EH (cell line): ENCODE measurements at regions not wholly inside any gene's neighbourhood (a gene's known extent, or its start where the extent isn't known, plus 50 kb on each side); places are given as distances from the start of the nearest gene placed in this dataset.
"Not testable (repeated sequence)": the region's sequence is repeated elsewhere in the genome, so short reads cannot be mapped to it uniquely, and the experiment has no call there.

Experiments
- DNase-seq: peaks from one replicate; pipeline ENCODE4 v3.0.0-alpha.2; 2015; ENCODE audit warnings: low read depth

DNA sequence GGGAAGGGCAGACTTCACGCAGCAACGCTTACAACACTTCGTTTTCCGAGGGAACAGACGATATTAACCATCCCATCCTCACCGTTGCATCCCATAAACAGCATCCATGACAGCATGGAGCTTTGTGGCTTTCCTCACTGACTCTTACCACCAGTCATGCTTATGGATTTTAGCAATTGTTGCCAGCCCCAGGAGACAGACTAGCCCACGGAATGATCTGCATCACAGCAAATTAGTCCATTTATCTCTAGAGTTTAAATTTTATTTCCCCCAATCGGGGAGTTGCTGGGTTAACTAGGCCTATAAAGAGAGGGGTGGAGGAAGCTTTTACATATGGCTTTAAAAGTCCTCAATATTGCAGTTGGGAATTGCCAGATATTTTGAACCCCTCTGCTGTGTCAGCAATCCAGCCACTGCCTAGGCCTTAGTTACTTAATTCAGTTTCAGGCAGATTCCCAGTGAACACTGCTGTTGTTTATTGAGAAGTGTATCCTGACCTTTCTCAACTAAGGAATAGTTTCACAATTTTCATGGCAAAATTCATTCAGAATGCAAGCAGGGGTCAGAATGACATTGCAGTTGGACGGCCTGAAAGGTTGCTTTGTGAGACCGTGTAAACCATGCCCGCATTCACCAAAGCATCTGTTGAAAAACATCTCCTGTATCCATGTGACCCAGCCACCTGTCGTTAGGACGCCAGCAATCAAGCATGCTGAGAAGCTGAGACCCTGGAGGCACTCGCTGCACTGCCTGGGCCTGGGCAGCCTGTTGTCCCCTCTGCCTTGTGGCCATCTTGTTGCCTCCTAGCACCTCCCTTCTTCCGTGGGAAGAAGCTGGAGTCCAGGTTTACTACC lies 397.4 kb upstream of the TPM1 start:
- peak; percentile 24 for DNase-seq

DNA sequence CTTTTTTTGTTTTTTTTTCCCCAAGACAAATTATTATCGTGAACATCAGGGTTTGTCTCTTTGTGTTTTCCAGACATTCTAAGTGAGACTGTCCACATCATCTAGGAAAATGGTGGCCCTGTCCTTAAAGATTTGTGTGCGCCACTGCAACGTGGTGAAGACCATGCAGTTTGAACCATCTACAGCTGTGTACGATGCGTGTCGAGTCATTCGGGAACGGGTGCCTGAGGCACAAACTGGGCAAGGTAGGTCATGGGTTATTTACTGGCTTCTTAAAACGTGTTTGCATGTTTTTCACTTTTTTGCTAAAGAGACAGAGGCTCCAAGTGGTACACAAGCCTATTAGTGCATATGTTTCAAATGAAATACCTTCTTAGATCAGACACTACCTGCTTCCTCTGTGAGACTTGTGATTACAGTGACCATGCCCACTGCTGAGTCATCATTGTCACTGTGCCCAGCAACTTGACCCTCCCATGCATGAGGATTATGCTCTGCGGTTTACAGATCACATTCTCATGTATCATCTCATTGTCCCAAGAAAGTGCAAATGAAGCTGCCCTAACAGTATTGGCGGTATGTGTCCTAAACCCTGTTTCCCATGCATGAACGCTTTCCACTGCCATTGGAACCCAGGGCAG lies 395.2 kb upstream of the TPM1 start:
- peak; percentile 85 for DNase-seq

DNA sequence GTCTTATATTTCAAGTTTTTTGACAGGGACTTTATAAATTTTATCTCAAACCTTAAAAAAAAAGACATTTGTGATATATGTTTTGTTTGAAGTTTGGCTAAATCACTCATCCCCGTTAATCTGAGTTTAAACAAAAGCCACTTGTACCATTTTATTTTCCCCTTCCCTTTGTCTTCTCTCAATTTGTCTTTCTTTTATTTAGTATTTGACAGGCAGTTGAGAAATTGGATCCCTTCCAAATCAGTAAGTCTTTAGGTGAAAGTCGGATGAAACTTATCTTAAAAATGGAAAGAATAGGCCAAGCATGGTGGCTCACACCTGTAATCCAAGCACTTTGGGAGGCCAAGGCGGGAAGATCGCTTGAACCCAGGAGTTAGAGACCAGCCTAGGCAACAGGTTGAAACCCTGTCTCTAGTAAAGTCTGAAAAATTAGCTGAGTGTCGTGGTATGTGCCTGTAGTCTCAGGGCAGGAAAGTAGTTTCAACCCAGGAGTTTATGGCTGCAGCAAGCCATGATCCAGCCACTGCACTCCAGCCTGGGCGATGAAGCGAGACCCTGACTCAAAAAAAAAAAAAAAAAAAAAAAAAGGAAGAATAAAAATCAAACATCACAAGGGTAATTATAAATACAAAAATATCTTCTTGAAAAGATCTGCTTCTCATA lies 394.6 kb upstream of the TPM1 start:
- DNase-seq = no peak

DNA sequence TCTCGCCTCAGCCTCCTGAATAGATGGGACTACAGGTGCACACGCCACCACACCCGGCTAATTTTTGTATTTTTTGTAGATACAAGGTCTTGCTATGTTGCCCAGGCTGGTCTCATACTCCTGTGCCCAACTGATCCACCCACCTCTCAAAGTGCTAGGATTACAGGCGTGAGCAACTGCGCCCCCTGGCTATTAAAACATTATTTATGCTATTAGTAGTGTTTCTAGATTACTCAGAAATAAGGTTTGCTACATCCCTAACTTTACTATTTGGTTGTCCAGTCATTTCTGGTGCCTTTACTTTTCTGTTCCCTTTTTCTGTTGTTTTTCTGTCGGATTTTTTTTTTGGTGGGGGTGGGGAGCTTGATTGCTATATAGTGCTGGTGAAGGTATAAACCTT lies 393.6 kb upstream of the TPM1 start:
- DNase-seq = peak; percentile 43

DNA sequence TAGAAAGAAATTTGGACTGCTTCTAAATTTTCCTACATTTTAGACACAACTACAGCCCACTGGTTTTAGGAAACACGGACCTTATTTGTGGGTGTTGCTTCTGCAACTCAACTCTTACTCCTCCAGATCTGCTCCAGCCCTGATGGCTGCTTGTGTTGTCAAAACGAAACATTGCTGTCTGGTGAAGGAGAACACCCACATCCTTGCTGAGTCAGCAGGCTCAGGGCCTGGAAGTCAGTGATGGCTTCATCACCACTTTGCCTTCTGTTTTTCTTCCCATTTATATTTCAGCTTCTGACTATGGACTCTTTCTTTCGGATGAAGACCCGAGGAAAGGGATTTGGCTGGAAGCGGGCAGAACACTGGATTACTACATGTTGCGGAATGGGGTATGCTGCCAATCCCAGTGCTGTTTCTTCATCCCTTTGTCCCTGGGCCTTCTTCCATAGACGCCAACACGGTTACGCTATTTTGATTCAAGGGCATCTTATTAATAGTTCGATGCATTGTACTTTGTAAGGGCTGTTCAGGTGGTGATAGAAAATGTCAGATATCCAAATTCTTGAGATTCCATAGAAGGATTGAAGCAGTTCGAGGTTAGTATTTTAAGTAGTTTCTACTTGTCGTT lies 392.6 kb upstream of the TPM1 start:
- peak; percentile 23 for DNase-seq

DNA sequence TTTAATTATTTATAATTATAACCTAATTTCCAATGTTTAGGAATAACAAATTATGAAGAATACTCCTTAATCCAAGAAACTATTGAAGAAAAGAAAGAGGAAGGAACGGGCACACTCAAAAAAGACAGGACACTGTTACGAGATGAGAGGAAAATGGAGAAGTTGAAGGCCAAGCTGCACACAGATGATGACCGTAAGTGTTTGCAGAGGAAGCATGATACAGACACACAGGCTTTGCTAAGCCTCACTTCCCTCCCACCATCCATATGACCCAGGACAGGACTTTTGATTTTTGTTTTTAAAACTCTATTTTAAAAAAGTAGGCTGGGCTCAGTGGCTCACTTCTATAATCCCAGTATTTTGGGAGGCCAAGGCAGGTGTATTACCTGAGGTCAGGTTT lies 389.4 kb upstream of the TPM1 start:
- no peak for DNase-seq

DNA sequence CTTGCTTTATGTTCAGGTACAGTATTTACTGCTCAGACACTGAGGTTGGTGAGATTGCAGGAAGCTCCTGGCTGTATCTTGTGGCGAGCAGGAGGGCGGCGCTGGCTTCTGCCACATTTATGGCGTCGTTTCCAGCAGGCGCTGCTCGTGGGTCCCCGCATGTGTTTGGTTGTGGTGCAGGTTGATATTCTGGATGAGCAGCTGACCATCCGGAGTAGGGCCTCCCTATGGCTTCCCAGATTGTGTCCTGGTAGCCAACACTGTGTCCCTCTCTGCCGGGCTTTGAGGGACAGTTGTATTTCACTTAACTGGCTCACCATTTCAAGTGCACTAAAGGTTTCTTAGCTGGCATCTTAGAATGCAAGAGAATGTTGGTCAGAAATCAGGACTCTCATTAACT lies 386.5 kb upstream of the TPM1 start:
- no peak for DNase-seq

DNA sequence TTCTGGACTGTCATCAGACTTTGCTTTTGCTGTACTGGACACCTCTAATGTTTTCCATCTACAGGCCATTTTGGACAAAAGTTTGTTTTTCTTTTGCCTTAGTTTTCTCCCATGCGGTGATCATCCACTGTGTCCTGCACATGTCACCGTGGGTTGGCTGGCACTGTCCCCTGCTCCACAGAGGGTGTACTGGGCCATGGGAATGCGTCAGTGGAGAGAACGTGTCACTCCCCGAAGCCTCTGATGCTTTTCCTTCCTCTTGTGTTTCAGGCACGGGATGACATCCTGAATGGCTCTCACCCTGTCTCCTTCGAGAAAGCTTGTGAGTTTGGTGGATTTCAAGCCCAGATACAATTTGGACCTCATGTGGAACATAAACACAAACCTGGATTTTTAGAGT lies 385.0 kb upstream of the TPM1 start:
- DNase-seq = not testable (repeated sequence)

DNA sequence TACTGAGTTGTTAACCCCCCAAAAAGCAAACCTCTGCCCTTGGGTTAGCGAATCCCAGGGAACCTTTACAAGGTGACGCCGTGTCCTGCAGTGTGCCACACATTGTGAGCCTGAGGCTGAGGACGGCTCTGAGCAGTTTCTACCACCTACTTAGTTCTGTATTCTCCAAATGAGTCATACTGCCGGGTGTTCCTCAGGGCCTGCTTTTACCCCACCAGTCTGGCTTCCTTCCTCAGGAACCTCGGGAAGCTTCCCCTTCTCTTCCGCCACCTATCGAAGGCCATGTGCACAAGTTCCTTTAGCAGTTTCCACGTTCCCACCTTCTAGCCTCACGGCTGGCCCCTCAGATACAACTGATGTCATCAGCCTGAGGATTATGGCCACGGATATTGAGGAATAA lies 384.0 kb upstream of the TPM1 start:
- peak; percentile 13 for DNase-seq

DNA sequence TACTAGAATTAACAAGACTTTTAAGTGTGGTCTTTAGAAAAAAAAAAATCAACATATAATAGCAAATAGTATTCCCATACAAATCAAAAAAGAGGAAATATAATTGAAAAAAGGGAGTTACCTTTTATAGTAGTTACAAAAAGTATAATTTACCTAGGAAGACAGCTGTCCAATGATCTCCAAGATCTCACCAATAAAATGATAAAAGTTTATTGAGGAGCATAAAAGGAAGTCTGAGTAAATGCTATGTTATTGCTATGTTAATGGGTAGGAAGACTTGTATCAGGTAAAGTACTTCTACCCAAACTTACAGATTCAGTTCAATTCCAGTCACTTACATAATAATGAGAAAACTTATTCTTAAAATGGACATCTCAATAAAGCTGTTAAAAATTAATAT lies 379.0 kb upstream of the TPM1 start:
- no peak for DNase-seq

DNA sequence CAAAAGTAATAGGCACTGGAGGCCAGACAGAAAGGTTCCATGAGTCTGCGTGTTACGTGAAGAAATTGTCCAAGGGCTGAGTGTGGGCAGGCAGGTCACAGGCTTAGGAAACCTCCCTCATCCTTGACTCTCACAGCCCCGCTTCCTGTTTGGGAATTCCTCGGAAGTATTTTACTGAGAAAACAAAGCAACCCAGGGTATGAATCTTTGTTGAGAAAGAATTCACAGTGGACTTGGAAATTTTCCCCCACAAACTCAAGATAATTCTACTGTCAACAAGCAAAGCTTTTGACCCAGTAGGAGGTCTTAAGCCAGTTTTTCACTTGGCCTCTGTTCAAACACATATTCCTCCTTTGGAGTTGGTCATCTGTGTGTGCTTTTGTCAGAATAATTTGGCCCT lies 377.1 kb upstream of the TPM1 start:
- peak; percentile 55 for DNase-seq

DNA sequence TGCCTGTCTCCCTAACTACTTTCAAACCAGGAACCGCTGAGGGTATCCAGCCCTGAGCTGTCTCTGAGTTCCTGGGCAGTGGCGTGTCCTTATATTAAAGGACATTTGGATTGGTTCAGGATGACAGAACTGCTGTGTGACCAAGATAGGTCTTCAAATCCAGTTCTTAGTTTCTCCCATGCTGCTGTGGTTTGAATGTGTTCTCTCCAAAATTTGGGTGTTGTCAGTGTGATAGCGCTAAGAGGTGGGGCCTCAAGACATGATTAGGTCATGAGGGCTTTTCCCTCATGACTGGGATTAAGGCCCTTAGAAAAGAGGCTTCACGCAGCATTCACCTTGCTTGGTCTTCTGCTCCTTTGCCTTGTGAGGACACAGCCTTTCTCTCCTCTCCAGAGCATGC lies 376.5 kb upstream of the TPM1 start:
- DNase-seq = no peak

DNA sequence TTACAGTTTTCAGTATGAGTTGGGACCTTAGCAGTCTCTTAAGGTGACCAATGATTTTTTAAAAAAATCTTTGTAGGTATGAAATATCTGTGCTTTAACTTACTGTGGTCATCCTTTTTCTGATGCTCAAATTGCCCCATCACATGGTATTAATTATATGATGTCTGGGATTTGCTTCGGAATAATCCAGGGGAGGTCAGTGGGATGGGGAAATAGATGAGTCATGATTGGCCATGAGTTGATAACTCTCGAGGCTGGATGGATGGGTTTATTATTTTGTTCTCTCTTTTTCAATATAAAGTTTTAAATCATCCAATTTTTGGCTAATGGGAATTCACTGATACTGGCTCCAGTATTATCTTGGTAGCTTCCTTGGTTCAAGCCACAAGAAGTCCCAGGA lies 370.3 kb upstream of the TPM1 start:
- DNase-seq = peak; percentile 49

DNA sequence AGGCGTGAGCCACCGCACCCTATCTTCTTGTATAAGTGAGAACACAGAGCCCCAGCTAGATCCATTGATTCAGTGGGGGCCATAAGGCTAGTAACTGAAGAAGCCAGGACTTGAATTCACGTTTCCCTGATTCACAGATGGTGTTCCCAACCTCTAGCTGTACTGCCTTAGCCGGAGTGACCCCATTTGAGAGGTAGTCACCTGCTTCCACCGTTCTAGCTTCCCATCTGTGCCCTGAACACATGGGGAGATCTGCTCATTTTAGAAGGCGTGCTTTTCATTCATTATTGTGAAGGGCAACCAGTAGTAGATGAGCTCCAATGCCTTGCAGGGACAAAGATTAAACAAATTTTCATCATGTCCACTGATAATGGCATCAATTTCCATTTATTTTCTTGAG lies 365.7 kb upstream of the TPM1 start:
- no peak for DNase-seq

DNA sequence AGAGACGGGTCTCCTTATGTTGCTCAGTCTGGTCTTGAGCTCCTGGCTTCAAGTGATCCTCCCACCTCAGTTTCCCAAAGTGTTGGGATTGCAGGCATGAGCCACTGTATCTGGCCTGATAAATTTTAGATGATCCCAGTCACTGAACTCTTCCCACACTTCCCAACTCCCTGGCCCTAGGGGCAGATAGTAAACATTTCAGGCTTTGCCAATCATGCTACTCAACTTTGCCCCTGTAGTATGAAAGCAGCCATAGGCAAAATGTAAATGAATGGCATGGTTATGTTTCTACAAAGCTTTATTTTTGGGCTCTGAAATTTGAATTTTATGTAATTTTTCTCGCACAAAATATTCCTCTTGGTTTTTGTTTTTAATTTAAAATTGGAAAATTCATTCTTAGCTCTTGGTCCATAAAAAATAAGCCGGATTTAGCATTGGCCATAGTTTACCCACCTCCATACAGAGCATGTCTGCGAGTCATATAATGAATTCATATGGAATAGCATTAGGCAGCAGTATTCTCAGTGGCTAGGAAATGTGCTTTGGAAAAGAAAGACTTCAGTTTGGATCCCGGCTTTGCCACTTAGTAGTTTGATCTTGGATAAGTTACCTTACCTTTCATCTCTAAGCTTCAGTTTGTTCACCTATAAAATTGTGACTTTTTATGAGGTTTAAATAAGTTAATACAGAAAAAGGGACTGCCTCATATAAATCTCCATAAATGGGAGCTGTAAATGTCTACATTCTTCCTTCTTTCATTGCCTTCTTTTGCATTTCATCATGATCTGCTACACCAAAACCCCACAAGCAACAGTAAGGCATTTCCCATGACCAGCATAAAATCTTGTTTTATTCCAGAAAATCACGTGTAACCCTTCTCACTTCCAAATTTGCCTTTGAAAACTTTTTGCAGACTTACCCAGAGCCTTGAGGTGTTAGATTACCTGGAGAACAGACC lies 360.3 kb upstream of the TPM1 start:
- no peak for DNase-seq

DNA sequence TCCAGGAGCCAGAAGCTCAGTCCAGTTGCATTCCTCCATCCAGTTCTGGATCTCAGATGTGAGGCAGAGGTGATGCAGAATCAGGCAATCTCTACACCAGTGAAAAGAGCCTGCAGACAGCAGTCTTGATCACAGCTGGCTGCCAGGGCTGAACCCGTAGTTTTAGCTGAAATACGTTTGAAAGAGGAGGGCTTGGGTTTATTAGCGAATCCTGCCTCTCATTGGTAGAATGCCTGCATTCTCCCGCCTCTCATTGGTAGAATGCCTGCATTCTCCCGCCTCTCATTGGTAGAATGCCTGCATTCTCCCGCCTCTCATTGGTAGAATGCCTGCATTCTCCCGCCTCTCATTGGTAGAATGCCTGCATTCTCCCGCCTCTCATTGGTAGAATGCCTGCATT lies 359.4 kb upstream of the TPM1 start:
- DNase-seq = not testable (repeated sequence)

DNA sequence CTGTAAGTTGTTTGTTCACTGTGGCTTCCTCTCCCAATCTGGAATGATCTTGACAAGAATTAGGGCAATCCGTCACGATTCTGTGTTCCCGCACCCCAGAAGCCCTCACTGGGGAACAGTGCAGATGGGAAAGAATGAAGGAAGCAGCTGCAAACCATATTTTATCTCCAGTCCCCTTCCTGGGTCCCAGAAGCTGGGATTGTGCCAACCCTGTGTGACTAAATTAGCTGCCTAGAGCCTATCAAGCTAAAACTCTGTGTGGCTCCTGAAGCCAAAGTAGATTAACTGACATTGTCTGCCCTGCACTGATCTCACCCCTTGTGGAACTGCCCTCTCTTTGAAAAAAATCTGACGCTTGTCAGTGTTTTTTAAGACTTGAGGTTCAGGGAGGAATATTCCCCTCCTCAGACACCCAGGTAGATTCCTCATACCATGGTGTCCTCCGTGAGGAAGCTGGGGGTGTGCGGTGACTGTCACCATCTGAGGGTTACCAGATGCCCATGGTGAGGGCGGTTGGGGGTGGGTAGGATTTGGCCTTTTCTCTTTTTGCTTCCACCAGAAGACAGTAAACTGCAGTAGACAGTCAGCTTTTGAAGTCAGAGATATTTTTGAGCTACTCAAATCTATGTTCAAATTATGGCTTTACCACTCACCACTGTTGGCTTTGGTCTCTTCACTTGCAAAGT lies 358.3 kb upstream of the TPM1 start:
- no peak for DNase-seq

DNA sequence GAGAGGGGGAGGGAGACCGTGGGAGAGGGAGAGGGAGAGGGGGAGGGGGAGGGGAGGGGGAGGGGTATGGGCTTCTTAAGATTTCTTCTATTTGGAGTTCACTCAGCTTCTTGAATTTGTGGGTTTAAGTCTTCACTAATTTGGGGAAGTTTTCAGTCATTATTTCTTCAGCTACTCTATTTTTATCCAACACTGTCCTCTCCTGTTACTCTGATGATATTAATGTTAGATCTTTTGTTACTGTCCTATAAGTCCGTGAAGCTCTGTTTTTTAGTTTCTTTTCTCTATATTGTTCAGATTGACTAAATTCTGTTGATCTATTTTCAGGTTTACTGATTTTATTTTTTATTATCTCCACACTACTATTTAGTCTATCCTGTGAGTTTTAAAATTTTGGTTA lies 351.5 kb upstream of the TPM1 start:
- DNase-seq = no peak

DNA sequence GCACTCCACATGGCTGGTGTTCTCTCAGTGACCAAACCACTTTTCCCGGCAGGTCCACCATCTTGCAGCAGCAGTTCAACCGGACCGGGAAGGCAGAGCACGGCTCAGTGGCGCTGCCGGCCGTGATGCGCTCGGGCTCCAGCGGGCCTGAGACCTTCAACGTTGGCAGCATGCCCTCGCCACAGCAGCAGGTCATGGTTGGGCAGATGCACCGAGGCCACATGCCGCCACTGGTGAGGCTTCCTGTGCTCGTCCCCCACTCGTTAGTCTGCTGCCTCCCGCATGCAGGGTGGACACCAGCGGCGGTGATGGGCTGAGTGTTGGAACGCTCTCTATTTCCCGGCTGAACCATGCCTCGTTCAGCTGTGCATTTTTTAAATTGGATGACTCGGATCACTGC lies 344.9 kb upstream of the TPM1 start:
- DNase-seq = no peak

DNA sequence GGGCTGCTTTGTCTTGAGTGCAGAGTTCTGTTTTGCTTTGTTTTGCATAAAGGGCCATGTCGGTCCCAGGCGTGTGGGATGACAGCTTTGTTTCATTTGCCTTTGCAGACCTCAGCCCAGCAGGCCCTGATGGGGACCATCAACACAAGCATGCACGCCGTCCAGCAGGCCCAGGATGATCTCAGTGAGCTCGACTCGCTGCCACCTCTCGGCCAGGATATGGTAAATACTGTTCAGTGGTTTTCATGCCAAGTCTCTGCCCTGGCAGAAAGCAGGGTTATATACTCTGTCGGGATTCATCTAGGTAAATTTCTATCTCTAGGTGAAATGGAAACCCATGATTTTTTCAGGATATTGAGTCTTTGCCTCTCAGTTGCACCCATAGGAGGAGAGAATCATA lies 343.9 kb upstream of the TPM1 start:
- DNase-seq = no peak

DNA sequence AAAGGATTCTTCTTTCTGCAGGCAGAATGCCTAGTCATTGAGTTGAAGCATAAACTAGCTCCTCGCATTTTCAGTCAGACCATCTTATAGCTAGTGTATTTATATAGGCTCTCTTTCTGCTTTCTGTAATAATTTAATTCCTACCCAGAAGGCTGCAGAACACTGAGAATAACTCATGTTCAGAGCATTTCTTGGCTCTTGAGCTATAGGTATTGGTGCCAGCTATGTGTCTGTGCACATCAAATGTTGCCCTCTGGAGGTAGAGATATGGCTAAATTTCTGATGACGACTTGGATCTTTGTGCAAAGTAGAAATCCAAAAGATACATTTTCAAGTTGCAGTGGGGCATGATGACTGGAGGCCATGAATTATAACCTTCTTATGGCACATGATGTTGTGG lies 336.2 kb upstream of the TPM1 start:
- peak; percentile 9 for DNase-seq
